H9 (cell line): ENCODE measurements at regions not wholly inside any gene's neighbourhood (a gene's known extent, or its start where the extent isn't known, plus 50 kb on each side); places are given as distances from the start of the nearest gene placed in this dataset.

Source experiments
- DNase-seq: peaks from one replicate; pipeline ENCODE4 v3.0.0-alpha.2; 2017
- H2AFZ ChIP-seq: one replicate; pipeline ENCODE4 v1.6.1; 2013; ENCODE audit warnings: mild to moderate bottlenecking, low read length, control low read depth, moderate library complexity
- H2AK5ac ChIP-seq: 2 replicates; pipeline ENCODE4 v1.6.1; 2013; ENCODE audit warnings: low read length, control low read depth, mixed read lengths; ENCODE audit not compliant: insufficient read length
- H2BK120ac ChIP-seq: one replicate; pipeline ENCODE4 v1.6.1; 2013; ENCODE audit warnings: low read depth, mild to moderate bottlenecking, low read length, control low read depth, inconsistent platforms; ENCODE audit not compliant: poor library complexity, severe bottlenecking
- H2BK12ac ChIP-seq: 2 replicates; pipeline ENCODE4 v1.6.1; 2013; ENCODE audit warnings: low read length, control low read depth, mixed read lengths, low read depth; ENCODE audit not compliant: insufficient read length
- H2BK15ac ChIP-seq: 2 replicates; pipeline ENCODE4 v1.6.1; 2013; ENCODE audit warnings: low read depth, low read length, control low read depth
- H2BK20ac ChIP-seq: one replicate; pipeline ENCODE4 v1.6.1; 2013; ENCODE audit warnings: low read depth, mild to moderate bottlenecking, low read length, control low read depth, inconsistent platforms; ENCODE audit not compliant: poor library complexity, severe bottlenecking
- H2BK5ac ChIP-seq: 2 replicates; pipeline ENCODE4 v1.6.1; 2013; ENCODE audit warnings: low read length, control low read depth, mixed read lengths; ENCODE audit not compliant: insufficient read length
- H3K14ac ChIP-seq: 2 replicates; pipeline ENCODE4 v1.6.1; 2013; ENCODE audit warnings: low read length, control low read depth; ENCODE audit not compliant: insufficient read depth
- H3K18ac ChIP-seq: 2 replicates; pipeline ENCODE4 v1.6.1; 2013; ENCODE audit warnings: low read depth, mild to moderate bottlenecking, mixed read lengths, low read length, control low read depth; ENCODE audit not compliant: insufficient read length
- H3K23ac ChIP-seq: 2 replicates; pipeline ENCODE4 v1.6.1; 2013; ENCODE audit warnings: low read length, control low read depth, mixed read lengths, low read depth; ENCODE audit not compliant: insufficient read length
- H3K23me2 ChIP-seq: 2 replicates; pipeline ENCODE4 v1.6.1; 2013; ENCODE audit warnings: low read depth, mild to moderate bottlenecking, mixed read lengths, low read length, control low read depth; ENCODE audit not compliant: insufficient read length, poor library complexity, severe bottlenecking
- H3K27ac ChIP-seq: 2 replicates; pipeline ENCODE4 v1.5.1; 2013; ENCODE audit warnings: low read length, control low read depth, mixed read lengths, low read depth; ENCODE audit not compliant: insufficient read length
- H3K27me3 ChIP-seq: 2 replicates; pipeline ENCODE4 v1.6.1; 2013; ENCODE audit warnings: low read length, control low read depth, inconsistent platforms; ENCODE audit not compliant: insufficient read depth
- H3K4ac ChIP-seq: 2 replicates; pipeline ENCODE4 v1.6.1; 2013; ENCODE audit warnings: low read depth, mild to moderate bottlenecking, control low read depth, inconsistent platforms, low read length, moderate library complexity
- H3K4me1 ChIP-seq: 2 replicates; pipeline ENCODE4 v1.6.1; 2013; ENCODE audit warnings: low read length, control low read depth, inconsistent platforms; ENCODE audit not compliant: insufficient read depth
- H3K4me2 ChIP-seq: 2 replicates; pipeline ENCODE4 v1.6.1; 2013; ENCODE audit warnings: low read length, control low read depth, mixed read lengths; ENCODE audit not compliant: insufficient read length, insufficient read depth
- H3K56ac ChIP-seq: 2 replicates; pipeline ENCODE4 v1.6.1; 2013; ENCODE audit warnings: low read depth, mild to moderate bottlenecking, mixed read lengths, low read length, control low read depth; ENCODE audit not compliant: insufficient read length
- H3K79me1 ChIP-seq: 2 replicates; pipeline ENCODE4 v1.6.1; 2013; ENCODE audit warnings: low read depth, mild to moderate bottlenecking, moderate library complexity, low read length, control low read depth, inconsistent platforms; ENCODE audit not compliant: insufficient read depth, poor library complexity, severe bottlenecking
- H3K79me2 ChIP-seq: 2 replicates; pipeline ENCODE4 v1.6.1; 2013; ENCODE audit warnings: low read length, control low read depth, inconsistent platforms; ENCODE audit not compliant: insufficient read depth
- H3K9ac ChIP-seq: 2 replicates; pipeline ENCODE4 v1.6.1; 2013; ENCODE audit warnings: low read length, control low read depth, mixed read lengths; ENCODE audit not compliant: insufficient read length; ENCODE audit errors: extremely low read depth
- H3K9me3 ChIP-seq: one replicate; pipeline ENCODE4 v1.6.1; 2013; ENCODE audit warnings: low read depth, low read length, inconsistent platforms; ENCODE audit not compliant: control insufficient read depth
- H3T11ph ChIP-seq: one replicate; pipeline ENCODE4 v1.6.1; 2013; ENCODE audit warnings: mild to moderate bottlenecking, low read length, control low read depth, inconsistent platforms
- H4K20me1 ChIP-seq: one replicate; pipeline ENCODE4 v1.6.1; 2013; ENCODE audit not compliant: control insufficient read depth, insufficient read length, insufficient read depth
- H4K5ac ChIP-seq: 2 replicates; pipeline ENCODE4 v1.6.1; 2013; ENCODE audit warnings: low read depth, mild to moderate bottlenecking, mixed read lengths, low read length, control low read depth; ENCODE audit not compliant: insufficient read length
- H4K8ac ChIP-seq: replicated peaks from 2 replicates; pipeline ENCODE4 v1.6.1; 2013; ENCODE audit warnings: low read length, control low read depth, mixed read lengths, low read depth; ENCODE audit not compliant: insufficient read length
- H4K91ac ChIP-seq: 2 replicates; pipeline ENCODE4 v1.6.1; 2013; ENCODE audit warnings: low read depth, mild to moderate bottlenecking, moderate library complexity, mixed read lengths, low read length, control low read depth; ENCODE audit not compliant: insufficient read length
- H3K27ac Mint-ChIP-seq, 3 experiments: 2 replicates in 2 of 3; 3 replicates in 1 of 3; pipeline ENCODE4 v1.8.0; 2020 to 2021; ENCODE audit warnings: mixed read lengths in 3 of 3, mild to moderate bottlenecking in 1 of 3, moderate library complexity in 1 of 3
- H3K27me3 Mint-ChIP-seq: 2 replicates; pipeline ENCODE4 v1.8.0; 2021; ENCODE audit warnings: low read depth, mild to moderate bottlenecking, moderate library complexity, mixed read lengths
- H3K36me3 Mint-ChIP-seq, 3 experiments: 2 replicates in 2 of 3; 3 replicates in 1 of 3; pipeline ENCODE4 v1.8.0; 2020 to 2021; ENCODE audit warnings: low read depth in 3 of 3, mixed read lengths in 3 of 3; ENCODE audit not compliant: insufficient read depth in 1 of 3
- H3K4me1 Mint-ChIP-seq, 2 experiments: 2 replicates each; pipeline ENCODE4 v1.8.0; 2020; ENCODE audit warnings: mixed read lengths in 2 of 2
- H3K4me3 Mint-ChIP-seq, 2 experiments: 2 replicates in 1 of 2; 3 replicates in 1 of 2; pipeline ENCODE4 v1.8.0; 2020 to 2021; ENCODE audit warnings: mild to moderate bottlenecking in 2 of 2, mixed read lengths in 2 of 2, moderate library complexity in 1 of 2
- H3K9me3 Mint-ChIP-seq, 2 experiments: 2 replicates in 1 of 2; 3 replicates in 1 of 2; pipeline ENCODE4 v1.8.0; 2020; ENCODE audit warnings: mild to moderate bottlenecking in 2 of 2, mixed read lengths in 2 of 2, moderate library complexity in 1 of 2
- CTCF ChIP-seq: fragments of 200-600 bp; sonication (generic); conservative IDR thresholded peaks from 3 replicates; pipeline ENCODE4 v1.8.0; 2021; ENCODE audit warnings: antibody characterized with exemption, mild to moderate bottlenecking

- H4K20me1 ChIP-seq, result no peaks in the 10 kb centered on the region
- H3K18ac ChIP-seq, result no peak overlapping the region
- no peak overlapping the region for H3K27ac Mint-ChIP-seq
- no peak overlapping the region for H4K5ac ChIP-seq
- no peak overlapping the region for H2AFZ ChIP-seq
- H2BK20ac ChIP-seq, result no peak overlapping the region
- peaks cover 11% of the 10 kb centered on the region in 2 experiments for H3K4me1 Mint-ChIP-seq
- no peaks in the 10 kb centered on the region for H3K9me3 Mint-ChIP-seq
- no peak overlapping the region for H2BK5ac ChIP-seq
- no peak overlapping the region for H4K8ac ChIP-seq
- H2BK120ac ChIP-seq, result no peak overlapping the region
- no peak for TF ChIP-seq CTCF
- 0 out of 2 replicates have a peak, but pooled peaks cover 4% of the 10 kb centered on the region for H3K4me1 ChIP-seq
- H3K79me1 ChIP-seq, result no peaks in the 10 kb centered on the region
- no peak overlapping the region for H3K56ac ChIP-seq
- H3K79me2 ChIP-seq, result no peaks in the 10 kb centered on the region
- H2AK5ac ChIP-seq, result no peak overlapping the region
- no peak overlapping the region for H3K9ac ChIP-seq
- H4K91ac ChIP-seq, result no peak overlapping the region
- H2BK15ac ChIP-seq, result no peak overlapping the region
- no peak overlapping the region for H3K14ac ChIP-seq
- H3K27me3 Mint-ChIP-seq, result no peaks in the 10 kb centered on the region
- H3T11ph ChIP-seq, result no peak overlapping the region
- DNase-seq, result no peak
- H3K27me3 ChIP-seq, result no peaks in the 10 kb centered on the region
- H3K23ac ChIP-seq, result no peak overlapping the region
- no peak overlapping the region for H2BK12ac ChIP-seq
- no peak overlapping the region for H3K4ac ChIP-seq
- H3K27ac ChIP-seq, result no peak overlapping the region
- no peaks in the 10 kb centered on the region for H3K9me3 ChIP-seq
- no peak overlapping the region for H3K4me2 ChIP-seq
- no peaks in the 10 kb centered on the region for H3K23me2 ChIP-seq
- H3K36me3 Mint-ChIP-seq, result no peaks in the 10 kb centered on the region
- no peak overlapping the region for H3K4me3 Mint-ChIP-seq
Measured at GRCh38 chr3:59250600-59250999, 200.8 kb upstream of the CFAP20DC start.
